SIG-M5 treated with dmso at 0.1 percent for 504 hours (cell line): ENCODE measurements at regions not wholly inside any gene's neighbourhood (a gene's known extent, or its start where the extent isn't known, plus 50 kb on each side); places are given as distances from the start of the nearest gene placed in this dataset.
A peak's percentile ranks its signal among the peaks of the same experiment; 100 is the strongest.

Source experiments
- DNase-seq: peaks from one replicate; lab custom pipeline; 2025; ENCODE audit not compliant: unreplicated experiment; lab: John Stamatoyannopoulos, UW

DNA sequence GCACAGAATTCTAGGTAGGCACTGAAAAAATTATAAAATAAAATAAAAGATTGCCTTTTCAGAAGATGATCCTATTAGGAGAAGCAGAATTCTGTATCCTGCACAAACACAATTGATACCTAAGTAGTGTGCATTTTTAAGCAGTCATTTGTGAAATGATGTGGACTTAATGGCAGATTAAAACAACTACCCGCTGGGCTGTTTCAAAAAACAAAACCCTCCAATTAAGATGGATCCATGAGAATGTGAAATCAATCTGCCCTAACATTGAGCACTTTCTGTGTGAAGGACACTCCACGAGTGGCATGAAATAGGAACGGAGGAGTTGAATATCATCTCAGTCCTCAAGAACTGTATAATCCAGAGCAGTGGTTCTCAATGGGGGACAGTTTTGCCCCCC, 1012.8 kb upstream of the EEF2KMT start:
- DNase-seq, result no peak

DNA sequence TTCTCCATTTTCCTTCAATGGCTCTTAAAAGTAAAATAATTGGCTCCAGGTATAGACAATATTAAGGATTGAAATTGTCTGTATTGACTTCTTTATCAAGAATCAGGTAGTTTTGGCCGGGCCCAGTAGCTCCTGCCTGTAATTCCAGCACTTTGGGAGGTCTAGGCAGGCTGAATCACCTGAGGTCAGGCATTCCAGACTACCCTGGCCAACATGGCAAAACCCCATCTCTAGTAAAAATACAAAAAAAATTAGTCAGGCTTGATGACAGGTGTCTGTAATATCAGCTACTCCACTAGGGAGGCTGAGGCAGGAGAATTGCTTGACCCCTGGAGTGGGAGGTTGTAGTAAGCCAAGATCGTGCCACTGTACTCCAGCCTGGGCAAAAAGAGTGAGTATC, 1008.5 kb upstream of the EEF2KMT start:
- DNase-seq, result no peak

DNA sequence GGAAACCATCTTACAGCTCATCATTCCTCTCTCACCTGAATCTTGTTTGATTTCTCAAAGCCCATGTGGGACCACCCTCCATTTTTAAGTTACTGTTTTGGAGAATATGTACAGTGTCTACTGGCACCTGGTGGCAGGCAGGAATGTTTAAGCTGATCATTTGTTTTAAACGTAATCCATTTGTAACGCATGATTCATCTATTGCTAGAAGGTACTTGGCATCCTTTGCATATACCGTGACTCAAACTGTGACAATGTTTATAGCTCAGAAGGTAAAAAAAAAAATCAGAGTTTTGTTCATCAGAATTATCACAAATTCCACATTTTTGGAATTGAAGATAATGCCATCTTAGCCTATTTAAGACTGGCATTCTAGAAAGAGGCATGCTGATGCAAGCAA, 1007.5 kb upstream of the EEF2KMT start:
- no peak for DNase-seq

DNA sequence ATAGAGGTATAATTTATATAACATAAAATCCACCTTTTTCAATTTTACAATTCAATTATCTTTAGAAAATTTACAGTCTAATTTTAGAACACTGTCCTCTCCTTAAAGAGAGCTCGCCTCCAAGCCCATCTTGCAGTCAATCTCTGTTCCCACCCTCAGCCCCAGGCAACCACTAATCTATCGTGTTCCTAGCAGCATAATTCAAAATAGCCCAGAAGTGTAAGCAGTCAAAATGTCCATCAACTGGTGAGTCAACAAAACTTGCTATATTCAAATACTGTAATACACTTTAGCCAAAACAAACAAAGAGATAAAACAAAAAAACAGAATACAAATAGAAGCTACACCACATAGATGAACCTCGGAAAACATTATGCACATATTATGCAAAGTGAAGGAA, 1006.8 kb upstream of the EEF2KMT start:
- no peak for DNase-seq

DNA sequence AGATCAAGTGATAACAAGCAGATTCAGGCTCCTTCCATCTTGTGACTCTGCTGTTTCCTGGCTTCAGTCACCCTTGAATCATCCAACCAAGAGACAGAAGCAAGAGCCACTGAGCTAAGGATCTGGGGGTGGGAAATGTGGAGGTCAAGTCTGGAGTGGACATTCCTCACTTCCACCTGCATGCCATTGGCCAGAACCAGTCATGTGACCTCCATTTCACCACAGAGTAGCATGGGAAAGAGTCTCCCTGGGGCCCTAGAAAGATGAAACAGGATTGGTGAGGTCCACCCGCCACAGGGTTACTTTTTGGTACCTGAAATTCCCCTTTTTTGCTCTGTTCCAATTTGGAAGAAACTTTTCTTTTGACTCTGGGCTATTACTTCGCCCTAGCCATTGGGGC, 1006.0 kb upstream of the EEF2KMT start:
- no peak for DNase-seq

DNA sequence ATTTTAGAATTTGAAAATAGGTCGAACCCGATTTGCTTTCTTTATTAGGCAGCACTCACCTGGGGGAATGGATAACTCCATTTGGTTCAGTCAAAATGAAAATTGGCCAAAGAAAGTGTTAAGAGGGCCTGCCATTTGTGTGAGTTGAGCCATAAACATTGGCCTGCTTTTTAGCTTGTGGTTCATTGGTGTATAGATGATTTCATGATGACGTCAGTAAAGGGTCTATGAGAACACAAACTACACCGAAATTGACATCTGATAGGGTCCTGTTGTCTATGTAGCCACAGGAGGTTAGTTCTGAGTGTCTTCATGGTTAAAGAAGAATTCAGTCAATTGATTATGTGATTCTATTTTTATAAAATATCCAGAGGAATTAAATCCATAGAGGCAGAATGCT, 1001.5 kb upstream of the EEF2KMT start:
- DNase-seq, result no peak

DNA sequence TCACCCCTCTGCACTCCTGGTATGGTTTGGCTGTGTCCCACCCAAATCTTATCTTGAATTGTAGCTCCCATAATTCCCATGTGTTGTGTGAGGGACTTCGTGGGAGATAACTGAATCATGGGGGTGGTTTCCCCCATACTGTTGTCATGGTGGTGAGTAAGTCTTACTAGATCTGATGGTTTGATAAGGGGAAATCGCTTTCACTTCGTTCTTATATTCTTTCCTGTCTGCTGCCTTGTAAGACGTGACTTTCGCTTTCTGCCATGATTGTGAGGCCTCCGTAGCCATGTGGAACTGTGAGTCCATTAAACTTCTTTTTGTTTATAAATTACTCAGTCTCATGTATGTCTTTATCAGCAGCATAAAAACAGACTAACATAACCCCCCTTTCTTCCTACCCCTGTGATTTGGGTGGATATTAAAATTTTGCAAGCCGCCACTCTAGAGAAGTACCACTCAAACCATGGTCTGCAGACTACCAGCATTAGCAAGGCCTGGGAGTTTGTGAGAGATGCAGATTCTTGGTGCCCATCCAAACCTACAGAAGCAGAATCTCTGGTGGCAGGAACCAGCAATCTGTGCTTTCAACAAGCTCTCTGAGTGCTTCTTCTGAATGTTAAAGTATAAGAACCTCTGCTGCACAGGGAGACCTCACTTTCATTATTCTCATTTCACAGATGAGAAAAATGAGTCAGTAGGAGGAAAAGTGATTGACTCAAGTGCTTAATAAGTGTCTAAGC, 999.5 kb upstream of the EEF2KMT start:
- no peak for DNase-seq

DNA sequence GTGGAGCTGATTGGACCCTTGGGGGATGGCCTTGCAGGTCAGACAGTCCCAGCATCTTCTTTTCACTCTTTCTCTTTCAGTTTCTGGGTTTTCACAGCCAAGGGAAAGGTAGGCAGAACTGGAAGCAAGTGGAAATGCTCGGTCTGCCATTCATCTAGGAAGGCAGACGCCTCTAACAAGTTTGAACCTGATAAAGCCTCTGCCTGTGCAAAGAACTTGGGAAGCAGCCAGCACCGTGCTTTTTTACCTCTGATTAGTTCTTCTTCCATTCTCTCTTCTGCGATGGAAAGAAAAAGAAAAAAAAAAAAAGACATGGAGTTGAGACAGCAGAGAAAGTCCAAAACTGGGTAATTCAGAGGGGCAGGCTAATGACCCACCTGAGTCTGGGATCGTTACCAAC, 997.8 kb upstream of the EEF2KMT start:
- no peak for DNase-seq

DNA sequence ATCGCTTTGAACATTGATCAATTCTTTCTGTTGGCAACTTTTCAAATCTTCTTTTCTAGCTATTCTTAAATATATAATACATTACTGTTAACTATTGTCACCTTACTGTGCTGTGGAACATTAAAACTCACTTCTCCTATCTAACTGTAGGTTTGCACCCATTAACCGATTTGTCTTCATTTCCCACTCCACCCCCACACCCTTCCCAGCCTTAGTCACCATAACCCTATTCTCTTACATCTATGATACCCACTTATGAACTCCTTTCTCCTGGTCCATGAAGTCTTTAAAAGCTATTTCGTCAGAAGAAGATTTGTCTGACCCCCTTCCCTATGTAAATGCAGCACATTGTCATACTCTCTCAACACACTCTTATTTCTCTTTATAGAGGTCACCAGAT, 993.4 kb upstream of the EEF2KMT start:
- DNase-seq, result no peak

DNA sequence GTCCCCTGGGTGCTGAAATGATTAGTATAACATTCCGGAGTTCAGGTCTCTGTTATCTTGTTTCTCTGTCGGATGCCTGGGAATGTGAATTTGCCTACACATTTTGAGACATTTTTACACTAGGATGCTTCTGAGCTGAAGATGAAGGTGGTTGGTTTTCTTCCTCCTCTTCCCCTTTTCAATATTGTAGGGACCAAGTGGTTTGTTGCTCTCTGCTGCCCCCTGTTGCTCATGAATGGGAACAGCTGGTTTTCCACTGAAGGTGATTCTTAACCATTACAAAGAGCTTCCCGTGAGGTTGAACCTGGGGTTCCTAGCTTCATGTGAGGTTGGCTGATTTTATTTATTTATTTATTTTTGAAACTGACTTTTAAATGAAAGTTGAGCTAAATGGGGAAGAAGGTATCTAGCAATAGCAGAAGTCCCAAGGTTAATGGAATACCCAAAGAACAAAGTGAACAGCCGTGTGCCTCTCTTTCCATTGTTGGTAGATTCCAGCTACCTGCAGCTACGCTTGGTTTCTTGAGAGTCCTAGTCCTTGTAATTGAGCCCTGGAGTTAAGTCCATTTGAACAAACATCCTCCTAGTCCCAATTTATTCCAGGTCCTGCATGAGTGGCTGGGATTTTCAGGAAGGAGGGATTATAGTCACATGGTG, 983.9 kb upstream of the EEF2KMT start:
- peak; percentile 34 for DNase-seq

DNA sequence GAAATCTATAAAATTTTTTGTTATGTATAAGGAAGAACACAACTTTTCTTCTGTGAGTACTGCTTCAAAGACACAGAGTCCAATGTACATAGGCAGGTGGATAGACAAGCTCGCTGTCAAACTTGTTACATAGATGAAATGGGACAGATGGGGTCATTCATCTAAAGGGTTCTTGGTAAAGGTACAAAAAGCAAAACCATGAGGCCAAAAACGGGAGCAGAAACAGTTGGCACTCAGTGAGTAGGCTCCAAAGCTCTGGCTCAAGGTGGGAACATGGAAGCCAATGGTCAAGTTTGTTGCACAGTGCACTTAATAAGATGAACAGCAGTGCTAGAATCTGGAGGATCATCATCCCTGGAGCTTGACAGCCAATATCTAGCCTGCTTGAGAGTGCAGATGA, 979.0 kb upstream of the EEF2KMT start:
- DNase-seq, result no peak

DNA sequence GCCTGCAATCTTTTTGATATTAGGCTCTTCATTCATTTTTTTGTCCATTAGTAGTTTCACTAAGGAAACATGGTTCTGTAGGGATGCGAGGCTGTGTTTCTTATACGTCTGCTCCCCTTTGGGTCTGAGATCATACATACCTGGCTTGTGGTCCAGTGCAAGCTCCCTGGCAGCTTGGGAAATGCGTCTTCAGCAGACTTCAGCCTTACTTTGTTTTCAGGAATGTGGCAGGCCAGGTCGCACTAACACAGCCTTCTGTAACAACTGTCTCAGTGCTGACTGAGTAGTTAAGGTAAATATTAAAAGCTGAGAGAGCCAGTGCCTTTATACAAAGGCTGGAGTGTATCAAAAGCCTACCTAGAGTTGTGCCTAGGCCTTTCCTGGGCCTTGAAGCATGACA, 970.5 kb upstream of the EEF2KMT start:
- no peak for DNase-seq

DNA sequence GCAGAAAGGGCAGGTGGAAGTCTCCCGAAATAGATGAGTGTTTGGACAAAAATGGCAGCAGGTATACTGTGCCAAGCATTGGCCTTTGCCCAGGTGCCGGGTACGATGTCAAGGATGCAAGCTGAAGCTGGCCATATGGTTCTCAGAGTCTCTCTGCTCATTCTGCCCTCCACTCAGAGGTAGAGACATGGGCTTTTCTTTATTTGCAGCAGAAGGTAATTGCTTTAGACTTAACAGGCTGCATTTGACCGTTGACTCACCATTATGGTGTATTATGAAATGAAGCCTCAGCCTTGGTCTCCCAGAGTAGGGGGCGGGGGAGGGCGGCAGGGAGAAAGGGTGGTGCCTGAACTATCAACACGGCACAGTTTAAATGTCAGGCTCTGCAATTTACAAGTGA, 969.1 kb upstream of the EEF2KMT start:
- no peak for DNase-seq

DNA sequence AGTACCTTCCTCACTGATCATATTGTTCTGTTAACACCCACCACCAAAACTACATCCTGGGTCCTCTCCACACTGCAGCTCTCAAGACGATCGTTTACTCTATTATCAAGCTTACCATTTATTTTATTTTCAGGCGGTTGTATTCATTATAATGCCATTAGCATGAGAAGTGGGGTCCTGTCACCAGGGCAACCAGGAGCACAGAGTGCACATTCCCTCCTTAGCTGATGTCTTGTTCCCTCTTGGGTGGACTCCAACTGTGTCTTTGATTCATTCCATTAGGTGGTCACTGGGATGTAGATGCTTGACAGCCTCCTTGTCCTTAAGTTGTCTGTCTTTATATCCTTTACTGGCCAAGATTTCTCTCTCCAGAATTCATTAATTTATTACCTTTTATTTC, 965.9 kb upstream of the EEF2KMT start:
- DNase-seq, result no peak

DNA sequence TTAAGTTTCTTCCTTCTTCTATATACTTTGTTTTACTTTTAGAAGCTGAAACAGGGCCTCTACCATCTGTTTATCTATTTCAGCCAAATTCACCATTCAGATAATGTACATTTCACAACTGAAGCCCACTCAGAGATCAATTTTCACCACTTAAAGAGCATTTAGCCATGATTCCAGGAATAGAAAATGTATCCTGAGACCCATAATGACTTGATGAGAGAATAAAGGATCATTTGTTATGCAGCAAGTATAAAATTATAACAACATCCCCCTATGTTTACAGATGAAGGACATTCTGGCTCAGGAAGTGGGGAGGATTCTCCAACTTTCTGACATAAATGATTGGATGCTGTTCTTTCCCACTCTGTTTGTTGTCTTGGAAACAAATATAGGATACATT, 962.1 kb upstream of the EEF2KMT start:
- no peak for DNase-seq

DNA sequence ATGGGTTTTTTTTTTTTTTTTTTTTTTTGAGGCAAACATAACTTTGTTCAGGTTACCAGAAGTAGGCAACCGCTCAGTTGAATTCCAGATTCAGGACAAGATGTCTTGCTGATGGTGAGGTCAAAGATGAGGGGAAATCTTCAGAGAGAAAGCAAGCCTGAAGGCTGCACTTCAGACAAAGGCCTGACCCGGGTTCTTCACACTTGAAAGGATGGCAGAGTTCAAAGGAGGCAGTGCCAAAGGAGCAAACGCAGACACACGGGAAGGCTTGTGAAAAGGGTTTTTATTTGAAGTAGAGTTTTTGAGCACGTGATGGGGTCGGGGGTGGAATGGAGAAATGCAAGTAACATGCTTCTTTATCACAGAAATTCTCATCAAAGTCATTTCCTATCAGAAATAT, 960.2 kb upstream of the EEF2KMT start:
- no peak for DNase-seq

DNA sequence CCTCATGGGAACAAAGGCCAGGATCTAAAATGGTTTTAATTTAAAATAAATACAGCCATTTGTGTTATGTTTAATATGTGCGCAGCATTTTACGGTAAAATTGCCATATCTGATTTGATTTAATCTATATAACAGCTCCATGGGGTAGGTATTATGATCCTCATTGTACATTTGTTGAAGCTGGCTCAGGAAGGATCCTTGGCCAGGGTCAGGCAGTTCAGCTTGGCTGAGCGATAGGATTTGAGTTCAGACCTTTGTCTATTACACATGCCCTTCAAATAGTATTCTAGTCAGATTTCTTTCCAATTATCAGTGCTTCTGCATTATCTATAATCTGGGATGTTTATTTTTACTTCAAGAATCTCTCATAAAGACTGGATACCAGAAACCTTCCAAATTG, 950.4 kb upstream of the EEF2KMT start:
- DNase-seq, result no peak

DNA sequence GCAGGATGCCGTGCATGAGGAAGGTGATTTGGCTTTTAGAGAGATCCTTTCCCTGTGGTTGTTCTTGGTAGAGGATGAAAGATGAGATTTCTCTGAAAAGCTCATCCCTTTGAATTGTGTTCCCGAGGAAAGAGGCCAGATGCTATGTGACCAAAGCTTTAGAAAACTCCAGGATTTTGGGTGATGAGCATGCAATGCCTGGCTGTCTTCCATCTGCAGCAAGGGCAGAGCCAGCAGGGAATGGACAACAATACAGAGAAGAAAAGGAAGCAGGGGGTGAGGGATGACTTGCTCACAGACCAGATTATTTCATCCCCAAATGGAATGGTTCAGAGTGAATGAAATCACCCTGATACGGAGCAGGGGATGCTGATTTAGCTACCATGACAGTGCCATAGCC, 949.7 kb upstream of the EEF2KMT start:
- no peak for DNase-seq

DNA sequence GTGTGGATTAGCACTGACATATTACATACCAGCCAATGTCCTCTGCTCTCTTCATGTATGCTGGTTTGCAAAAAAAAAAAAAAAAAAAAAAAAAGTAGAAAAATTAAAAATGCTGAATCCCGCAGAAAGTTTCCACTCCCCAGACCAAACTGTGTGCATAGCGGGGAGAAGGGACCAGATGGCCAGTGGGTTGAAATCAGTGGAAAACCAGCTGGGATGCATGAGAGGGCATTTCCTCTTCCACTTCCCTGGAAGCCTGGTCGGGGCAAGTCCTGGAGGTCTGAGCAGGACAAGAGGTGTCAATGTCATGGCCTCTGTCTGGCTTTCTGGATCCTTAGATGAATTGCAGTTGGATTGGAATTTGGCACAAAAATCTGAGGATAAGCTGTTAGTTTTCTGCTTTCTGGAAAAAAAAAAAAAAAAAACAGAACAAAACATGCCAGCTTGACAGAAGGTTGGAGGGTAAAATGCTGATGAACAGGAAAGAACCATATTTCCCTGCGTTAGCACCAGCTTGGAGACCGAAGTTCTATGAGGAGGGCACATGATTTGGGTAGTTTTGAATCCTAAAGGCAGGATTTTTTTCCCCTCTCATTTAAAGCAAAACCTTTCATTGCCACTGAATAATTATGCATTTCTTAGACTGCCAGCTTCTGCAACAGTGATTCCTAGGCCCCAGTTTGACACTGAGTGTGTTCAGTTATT, 941.5 kb upstream of the EEF2KMT start:
- DNase-seq, result no peak

DNA sequence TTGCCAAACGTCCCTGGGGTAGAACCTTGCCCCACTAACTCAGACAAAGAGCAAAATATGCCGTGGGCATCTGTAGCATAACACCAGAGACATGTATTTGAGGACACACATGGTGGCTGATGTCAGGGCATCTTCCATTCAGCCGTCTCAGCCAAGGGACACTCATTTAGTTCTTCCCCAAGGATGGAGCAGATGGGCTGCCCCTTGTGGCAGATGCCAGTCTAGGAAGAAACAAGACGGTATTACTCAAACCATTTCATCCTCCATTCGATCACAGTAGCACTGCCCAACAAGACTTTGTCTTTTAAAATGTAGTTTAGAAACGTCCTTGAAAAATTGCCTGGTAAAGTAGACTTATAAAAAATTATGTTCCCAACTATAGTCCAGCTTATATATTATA, 937.6 kb upstream of the EEF2KMT start:
- no peak for DNase-seq

DNA sequence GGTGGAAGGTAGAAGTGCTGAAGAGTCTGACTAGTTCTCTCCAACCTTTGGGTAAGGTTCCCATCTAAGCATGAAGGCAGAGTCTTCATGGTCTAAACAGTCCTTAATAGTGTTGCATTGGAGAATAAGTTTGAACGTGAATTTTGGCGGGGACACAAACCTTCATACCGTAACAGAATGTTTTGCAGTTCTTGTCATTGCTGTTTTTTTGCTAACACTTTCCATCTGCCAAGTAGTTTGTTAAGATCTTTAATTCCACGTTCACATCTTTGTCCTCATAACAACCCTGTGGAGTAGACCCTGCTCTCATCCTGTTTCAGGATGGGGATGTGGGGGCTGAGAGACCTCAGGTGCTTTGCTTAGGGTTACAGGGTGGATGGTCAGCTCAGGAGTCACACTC, 936.9 kb upstream of the EEF2KMT start:
- DNase-seq, result no peak

DNA sequence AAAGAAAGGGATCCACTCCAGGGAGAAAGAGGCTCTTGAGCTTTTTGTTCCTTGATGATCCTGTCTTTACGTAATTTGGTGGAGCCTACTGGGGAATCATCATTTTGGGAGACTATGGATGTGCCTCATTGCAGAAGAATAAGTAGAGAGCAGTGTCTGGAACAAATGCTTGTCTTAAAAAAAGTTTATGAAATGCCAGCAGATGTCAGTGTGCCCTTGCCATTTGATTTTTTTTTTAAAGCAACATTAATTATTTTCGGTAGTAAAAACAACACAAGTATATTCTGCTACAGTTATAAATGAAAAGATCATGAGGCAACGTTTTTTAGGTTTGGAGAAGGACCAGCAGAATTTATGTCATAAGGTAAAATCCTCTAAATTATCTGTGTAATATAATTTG, 934.8 kb upstream of the EEF2KMT start:
- no peak for DNase-seq
